ENCODE measurements at regions not wholly inside any gene's neighbourhood (a gene's known extent, or its start where the extent isn't known, plus 50 kb on each side); places are given as distances from the start of the nearest gene placed in this dataset.

DNA sequence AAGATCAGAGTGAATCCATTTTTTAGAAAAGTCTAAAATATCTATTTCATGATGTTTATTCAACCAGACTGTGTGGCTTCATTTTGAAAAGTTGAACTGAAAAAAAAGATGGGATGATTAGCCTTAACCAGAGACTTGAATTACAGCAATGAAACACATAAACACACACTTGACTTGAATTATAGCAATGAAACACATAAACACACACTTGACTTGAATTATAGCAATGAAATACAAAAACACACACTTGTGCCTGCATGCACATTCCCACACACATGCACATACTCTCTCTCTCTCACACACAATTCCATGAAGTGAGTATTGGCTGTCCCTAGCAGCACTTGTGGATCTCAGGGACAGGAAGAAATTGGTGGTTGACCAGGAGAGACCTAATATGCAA, 286.8 kb downstream of the USP46 start:
- TF ChIP-seq, protein P1, sequence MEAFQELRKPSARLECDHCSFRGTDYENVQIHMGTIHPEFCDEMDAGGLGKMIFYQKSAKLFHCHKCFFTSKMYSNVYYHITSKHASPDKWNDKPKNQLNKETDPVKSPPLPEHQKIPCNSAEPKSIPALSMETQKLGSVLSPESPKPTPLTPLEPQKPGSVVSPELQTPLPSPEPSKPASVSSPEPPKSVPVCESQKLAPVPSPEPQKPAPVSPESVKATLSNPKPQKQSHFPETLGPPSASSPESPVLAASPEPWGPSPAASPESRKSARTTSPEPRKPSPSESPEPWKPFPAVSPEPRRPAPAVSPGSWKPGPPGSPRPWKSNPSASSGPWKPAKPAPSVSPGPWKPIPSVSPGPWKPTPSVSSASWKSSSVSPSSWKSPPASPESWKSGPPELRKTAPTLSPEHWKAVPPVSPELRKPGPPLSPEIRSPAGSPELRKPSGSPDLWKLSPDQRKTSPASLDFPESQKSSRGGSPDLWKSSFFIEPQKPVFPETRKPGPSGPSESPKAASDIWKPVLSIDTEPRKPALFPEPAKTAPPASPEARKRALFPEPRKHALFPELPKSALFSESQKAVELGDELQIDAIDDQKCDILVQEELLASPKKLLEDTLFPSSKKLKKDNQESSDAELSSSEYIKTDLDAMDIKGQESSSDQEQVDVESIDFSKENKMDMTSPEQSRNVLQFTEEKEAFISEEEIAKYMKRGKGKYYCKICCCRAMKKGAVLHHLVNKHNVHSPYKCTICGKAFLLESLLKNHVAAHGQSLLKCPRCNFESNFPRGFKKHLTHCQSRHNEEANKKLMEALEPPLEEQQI (IDR thresholded peaks at IDR 0.05): no peak
- TF ChIP-seq SREBF1 (IDR thresholded peaks at IDR 0.05; ENCODE audit: borderline replicate concordance, low read depth, low read length): no peak
- no peak for TF ChIP-seq TARDBP (IDR thresholded peaks at IDR 0.05)
- TF ChIP-seq EHMT2 (IDR thresholded peaks at IDR 0.05): no peak
- no peak for TF ChIP-seq RAD21 (CRISPR knock-in tag; conservative IDR thresholded peaks at IDR 0.05 in 1 of 2, IDR thresholded peaks at IDR 0.05 in 1 of 2)
- no peak for TF ChIP-seq NFXL1 (CRISPR knock-in tag; IDR thresholded peaks at IDR 0.05)
- TF ChIP-seq, protein P2, sequence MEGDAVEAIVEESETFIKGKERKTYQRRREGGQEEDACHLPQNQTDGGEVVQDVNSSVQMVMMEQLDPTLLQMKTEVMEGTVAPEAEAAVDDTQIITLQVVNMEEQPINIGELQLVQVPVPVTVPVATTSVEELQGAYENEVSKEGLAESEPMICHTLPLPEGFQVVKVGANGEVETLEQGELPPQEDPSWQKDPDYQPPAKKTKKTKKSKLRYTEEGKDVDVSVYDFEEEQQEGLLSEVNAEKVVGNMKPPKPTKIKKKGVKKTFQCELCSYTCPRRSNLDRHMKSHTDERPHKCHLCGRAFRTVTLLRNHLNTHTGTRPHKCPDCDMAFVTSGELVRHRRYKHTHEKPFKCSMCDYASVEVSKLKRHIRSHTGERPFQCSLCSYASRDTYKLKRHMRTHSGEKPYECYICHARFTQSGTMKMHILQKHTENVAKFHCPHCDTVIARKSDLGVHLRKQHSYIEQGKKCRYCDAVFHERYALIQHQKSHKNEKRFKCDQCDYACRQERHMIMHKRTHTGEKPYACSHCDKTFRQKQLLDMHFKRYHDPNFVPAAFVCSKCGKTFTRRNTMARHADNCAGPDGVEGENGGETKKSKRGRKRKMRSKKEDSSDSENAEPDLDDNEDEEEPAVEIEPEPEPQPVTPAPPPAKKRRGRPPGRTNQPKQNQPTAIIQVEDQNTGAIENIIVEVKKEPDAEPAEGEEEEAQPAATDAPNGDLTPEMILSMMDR (IDR thresholded peaks at IDR 0.05 in 2 of 3, conservative IDR thresholded peaks at IDR 0.05 in 1 of 3; ENCODE audit: insufficient read depth in 2 of 3, low read depth in 1 of 3, low read length in 3 of 3): no peak
- TF ChIP-seq FOXM1 (IDR thresholded peaks at IDR 0.05; ENCODE audit: low read depth): no peak
- no peak for TF ChIP-seq FOXM1 (CRISPR knock-in tag; IDR thresholded peaks at IDR 0.05; ENCODE audit: low read depth)
- no peak for TF ChIP-seq ZBTB7A (IDR thresholded peaks at IDR 0.05; ENCODE audit: borderline replicate concordance, control insufficient read depth, low read depth, low read length)
- no peak for TF ChIP-seq GTF2A2 (tag; IDR thresholded peaks at IDR 0.05)
- TF ChIP-seq MYC (IDR thresholded peaks at IDR 0.05; ENCODE audit: low read depth, low read length): no peak
- no peak for TF ChIP-seq MYC (CRISPR knock-in tag; IDR thresholded peaks at IDR 0.05; ENCODE audit: borderline replicate concordance, low read depth)
- TF ChIP-seq BCL6 (CRISPR knock-in tag; IDR thresholded peaks at IDR 0.05): no peak
- TF ChIP-seq CREB1 (IDR thresholded peaks at IDR 0.05): no peak
- no peak for TF ChIP-seq CREB1 (CRISPR knock-in tag; IDR thresholded peaks at IDR 0.05)
- TF ChIP-seq, protein P3, sequence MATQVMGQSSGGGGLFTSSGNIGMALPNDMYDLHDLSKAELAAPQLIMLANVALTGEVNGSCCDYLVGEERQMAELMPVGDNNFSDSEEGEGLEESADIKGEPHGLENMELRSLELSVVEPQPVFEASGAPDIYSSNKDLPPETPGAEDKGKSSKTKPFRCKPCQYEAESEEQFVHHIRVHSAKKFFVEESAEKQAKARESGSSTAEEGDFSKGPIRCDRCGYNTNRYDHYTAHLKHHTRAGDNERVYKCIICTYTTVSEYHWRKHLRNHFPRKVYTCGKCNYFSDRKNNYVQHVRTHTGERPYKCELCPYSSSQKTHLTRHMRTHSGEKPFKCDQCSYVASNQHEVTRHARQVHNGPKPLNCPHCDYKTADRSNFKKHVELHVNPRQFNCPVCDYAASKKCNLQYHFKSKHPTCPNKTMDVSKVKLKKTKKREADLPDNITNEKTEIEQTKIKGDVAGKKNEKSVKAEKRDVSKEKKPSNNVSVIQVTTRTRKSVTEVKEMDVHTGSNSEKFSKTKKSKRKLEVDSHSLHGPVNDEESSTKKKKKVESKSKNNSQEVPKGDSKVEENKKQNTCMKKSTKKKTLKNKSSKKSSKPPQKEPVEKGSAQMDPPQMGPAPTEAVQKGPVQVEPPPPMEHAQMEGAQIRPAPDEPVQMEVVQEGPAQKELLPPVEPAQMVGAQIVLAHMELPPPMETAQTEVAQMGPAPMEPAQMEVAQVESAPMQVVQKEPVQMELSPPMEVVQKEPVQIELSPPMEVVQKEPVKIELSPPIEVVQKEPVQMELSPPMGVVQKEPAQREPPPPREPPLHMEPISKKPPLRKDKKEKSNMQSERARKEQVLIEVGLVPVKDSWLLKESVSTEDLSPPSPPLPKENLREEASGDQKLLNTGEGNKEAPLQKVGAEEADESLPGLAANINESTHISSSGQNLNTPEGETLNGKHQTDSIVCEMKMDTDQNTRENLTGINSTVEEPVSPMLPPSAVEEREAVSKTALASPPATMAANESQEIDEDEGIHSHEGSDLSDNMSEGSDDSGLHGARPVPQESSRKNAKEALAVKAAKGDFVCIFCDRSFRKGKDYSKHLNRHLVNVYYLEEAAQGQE (IDR thresholded peaks at IDR 0.05; ENCODE audit: borderline replicate concordance): no peak
- TF ChIP-seq, protein P3 (CRISPR knock-in tag; IDR thresholded peaks at IDR 0.05; ENCODE audit: low read depth): no peak
